KMS-11 (cell line): ENCODE measurements at regions not wholly inside any gene's neighbourhood (a gene's known extent, or its start where the extent isn't known, plus 50 kb on each side); places are given as distances from the start of the nearest gene placed in this dataset.

Experiments
- H2AFZ ChIP-seq: fragments of 200-600 bp; sonication (generic); 2 replicates; pipeline ENCODE4 v1.6.1; 2016; ENCODE audit warnings: antibody characterized with exemption, mixed run types, low read depth
- H3K27ac ChIP-seq: fragments of 200-600 bp; sonication (generic); 2 replicates; pipeline ENCODE4 v1.6.1; 2016; ENCODE audit warnings: mild to moderate bottlenecking, mixed run types
- H3K27me3 ChIP-seq: fragments of 200-600 bp; sonication (generic); 2 replicates; pipeline ENCODE4 v1.6.1; 2017; ENCODE audit warnings: mild to moderate bottlenecking, low read depth, mixed run types, moderate library complexity; ENCODE audit not compliant: insufficient read depth
- H3K36me3 ChIP-seq: fragments of 200-600 bp; sonication (generic); 2 replicates; pipeline ENCODE4 v1.6.1; 2017; ENCODE audit warnings: mild to moderate bottlenecking, mixed run types; ENCODE audit not compliant: insufficient read depth
- H3K4me1 ChIP-seq: fragments of 200-600 bp; sonication (generic); 2 replicates; pipeline ENCODE4 v1.6.1; 2016; ENCODE audit warnings: mild to moderate bottlenecking, low read depth, mixed run types; ENCODE audit not compliant: poor library complexity, severe bottlenecking
- H3K4me2 ChIP-seq: fragments of 200-600 bp; sonication (generic); 2 replicates; pipeline ENCODE4 v1.7.0; 2016; ENCODE audit warnings: mild to moderate bottlenecking, mixed run types
- H3K4me3 ChIP-seq: fragments of 200-600 bp; sonication (generic); IDR thresholded peaks from 2 replicates; pipeline ENCODE4 v1.6.1; 2017; ENCODE audit warnings: low read depth, low read length, mixed read lengths; ENCODE audit not compliant: insufficient read depth
- H3K79me2 ChIP-seq: fragments of 200-600 bp; sonication (generic); 2 replicates; pipeline ENCODE4 v1.6.1; 2016; ENCODE audit warnings: low read depth, mixed run types; ENCODE audit not compliant: insufficient read depth
- H3K9ac ChIP-seq: fragments of 200-600 bp; sonication (generic); 2 replicates; pipeline ENCODE4 v1.6.1; 2016; ENCODE audit warnings: mild to moderate bottlenecking, mixed run types
- H4K20me1 ChIP-seq: fragments of 200-600 bp; sonication (generic); 2 replicates; pipeline ENCODE4 v1.6.1; 2016; ENCODE audit warnings: mild to moderate bottlenecking, mixed run types; ENCODE audit not compliant: insufficient read depth
- TF ChIP-seq, protein P1 (sequence below): fragments of 200-600 bp; sonication (generic); conservative IDR thresholded peaks from 2 replicates; pipeline ENCODE4 v1.6.1; 2017; ENCODE audit warnings: low read depth, mild to moderate bottlenecking, antibody characterized with exemption, low read length, moderate library complexity, mixed read lengths

DNA sequence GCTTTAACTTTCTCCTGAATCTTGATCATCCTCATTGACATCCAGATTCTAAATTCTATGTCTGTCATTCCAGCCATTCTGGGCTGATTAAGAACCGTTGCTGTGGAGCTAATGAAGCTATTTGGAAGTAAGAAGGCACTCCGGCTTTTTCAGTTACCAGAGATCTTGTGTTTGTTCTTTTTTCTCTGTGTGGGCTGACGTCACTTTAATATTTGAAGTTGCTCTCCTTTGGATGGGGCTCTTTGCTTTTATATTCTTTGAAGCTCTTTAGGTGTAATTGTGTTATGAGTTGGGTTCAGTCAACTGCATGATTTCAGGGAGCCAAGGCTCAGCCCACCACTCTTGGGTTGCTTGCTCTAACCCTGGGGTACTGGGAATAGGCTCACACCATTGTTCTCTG is 460.6 kb downstream of the CDH8 start:
- H4K20me1 ChIP-seq: no peaks in the 10 kb centered on the region
- H3K36me3 ChIP-seq: no peaks in the 10 kb centered on the region
- H3K4me2 ChIP-seq: no peak overlapping the region
- TF ChIP-seq, protein P1, sequence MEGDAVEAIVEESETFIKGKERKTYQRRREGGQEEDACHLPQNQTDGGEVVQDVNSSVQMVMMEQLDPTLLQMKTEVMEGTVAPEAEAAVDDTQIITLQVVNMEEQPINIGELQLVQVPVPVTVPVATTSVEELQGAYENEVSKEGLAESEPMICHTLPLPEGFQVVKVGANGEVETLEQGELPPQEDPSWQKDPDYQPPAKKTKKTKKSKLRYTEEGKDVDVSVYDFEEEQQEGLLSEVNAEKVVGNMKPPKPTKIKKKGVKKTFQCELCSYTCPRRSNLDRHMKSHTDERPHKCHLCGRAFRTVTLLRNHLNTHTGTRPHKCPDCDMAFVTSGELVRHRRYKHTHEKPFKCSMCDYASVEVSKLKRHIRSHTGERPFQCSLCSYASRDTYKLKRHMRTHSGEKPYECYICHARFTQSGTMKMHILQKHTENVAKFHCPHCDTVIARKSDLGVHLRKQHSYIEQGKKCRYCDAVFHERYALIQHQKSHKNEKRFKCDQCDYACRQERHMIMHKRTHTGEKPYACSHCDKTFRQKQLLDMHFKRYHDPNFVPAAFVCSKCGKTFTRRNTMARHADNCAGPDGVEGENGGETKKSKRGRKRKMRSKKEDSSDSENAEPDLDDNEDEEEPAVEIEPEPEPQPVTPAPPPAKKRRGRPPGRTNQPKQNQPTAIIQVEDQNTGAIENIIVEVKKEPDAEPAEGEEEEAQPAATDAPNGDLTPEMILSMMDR: no peak
- no peaks in the 10 kb centered on the region for H3K4me1 ChIP-seq
- no peaks in the 10 kb centered on the region for H3K27me3 ChIP-seq
- no peak overlapping the region for H2AFZ ChIP-seq
- no peaks in the 10 kb centered on the region for H3K79me2 ChIP-seq
- no peak overlapping the region for H3K4me3 ChIP-seq
- no peak overlapping the region for H3K27ac ChIP-seq
- H3K9ac ChIP-seq: no peak overlapping the region

DNA sequence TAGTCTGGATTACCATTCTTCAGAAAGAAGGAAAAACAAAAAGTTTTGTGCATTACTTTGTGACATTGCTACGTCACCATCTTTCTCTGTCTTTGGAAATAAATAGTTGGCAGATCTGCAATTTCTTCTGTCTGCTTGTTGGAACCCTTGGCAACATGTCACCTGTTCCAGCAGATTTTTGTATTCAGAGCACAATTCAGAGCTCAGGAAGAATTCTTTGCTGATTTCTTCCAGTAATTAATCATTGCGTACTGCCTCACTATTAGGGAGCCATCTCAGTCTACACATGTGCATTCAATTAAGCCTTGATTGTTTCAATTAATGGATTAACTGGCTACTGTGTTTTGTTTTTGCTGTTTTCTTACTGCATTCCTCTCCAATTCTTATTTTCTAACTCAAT is 467.2 kb downstream of the CDH8 start:
- Histone ChIP-seq H3K4me2 (no peak overlapping the region), H3K27ac (no peak overlapping the region), H3K27me3 (no peaks in the 10 kb centered on the region), H4K20me1 (no peaks in the 10 kb centered on the region), H3K9ac (no peak overlapping the region), H3K4me3 (no peak overlapping the region), H3K79me2 (no peaks in the 10 kb centered on the region), H3K36me3 (no peaks in the 10 kb centered on the region), H2AFZ (no peak overlapping the region), H3K4me1 (no peaks in the 10 kb centered on the region)
- TF ChIP-seq, protein P1: no peak

DNA sequence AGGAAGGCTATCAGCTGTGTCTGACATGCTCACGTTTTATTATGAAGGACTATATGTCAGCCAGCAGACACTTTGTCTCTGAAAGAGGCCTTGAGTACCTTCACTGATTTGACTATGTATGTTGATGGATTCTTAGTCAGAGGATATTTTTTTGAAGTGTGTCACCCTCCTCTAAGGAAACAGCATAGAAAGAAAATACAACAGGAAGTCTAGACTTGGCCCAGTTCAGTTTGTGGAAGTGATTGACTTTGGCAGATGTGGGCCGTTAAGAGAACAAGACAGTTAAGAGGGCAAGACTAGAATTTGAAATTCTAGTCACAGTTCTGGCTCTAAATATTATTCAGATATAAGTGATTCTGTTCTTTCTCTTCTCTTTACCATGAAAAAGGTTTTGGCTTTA is 471.5 kb downstream of the CDH8 start:
- Histone ChIP-seq H3K79me2 (no peaks in the 10 kb centered on the region), H3K27ac (no peak overlapping the region), H3K4me1 (no peaks in the 10 kb centered on the region), H3K36me3 (no peaks in the 10 kb centered on the region), H3K27me3 (no peaks in the 10 kb centered on the region), H3K9ac (no peak overlapping the region), H4K20me1 (no peaks in the 10 kb centered on the region), H2AFZ (no peak overlapping the region), H3K4me3 (no peak overlapping the region), H3K4me2 (no peak overlapping the region)
- TF ChIP-seq, protein P1: no peak

DNA sequence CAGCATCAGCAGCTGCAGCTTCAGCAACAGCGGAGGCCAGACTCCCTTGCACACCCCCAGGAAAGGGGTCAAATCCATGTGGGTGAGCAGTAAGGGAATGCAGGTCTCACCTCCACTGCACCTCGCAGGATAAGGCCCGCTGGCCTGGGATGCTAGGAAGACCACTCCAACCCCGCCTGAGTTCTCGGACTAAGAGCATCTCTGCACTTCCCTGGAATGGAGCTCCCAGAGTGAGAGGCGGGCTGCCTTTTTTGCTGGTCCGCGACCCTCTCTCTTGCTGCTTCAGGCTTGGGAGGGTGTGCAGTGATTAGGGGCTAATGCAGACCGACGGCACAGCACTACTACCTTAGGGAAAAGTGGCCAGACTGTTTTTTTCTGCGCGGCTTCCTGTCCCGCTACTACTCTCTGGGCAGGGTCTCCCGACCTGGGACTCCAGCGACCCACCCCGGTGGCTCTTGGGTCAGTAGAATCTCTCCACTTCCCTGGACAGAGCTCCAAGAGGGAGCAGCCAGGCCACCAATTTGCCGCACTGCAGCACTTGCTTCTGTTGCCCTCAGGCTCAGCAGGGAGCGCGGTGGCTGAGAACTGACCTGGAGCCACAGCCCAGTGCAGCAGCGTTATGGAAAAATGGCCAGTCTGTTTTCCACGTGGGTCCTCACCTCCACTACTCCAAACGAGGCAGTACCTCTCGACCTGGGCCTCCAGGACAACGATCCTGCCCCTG is 480.4 kb downstream of the CDH8 start:
- H3K27me3 ChIP-seq: no peaks in the 10 kb centered on the region
- H3K79me2 ChIP-seq: no peaks in the 10 kb centered on the region
- TF ChIP-seq, protein P1: no peak
- H3K4me2 ChIP-seq: no peak overlapping the region
- no peaks in the 10 kb centered on the region for H3K36me3 ChIP-seq
- no peaks in the 10 kb centered on the region for H3K4me1 ChIP-seq
- no peak overlapping the region for H3K27ac ChIP-seq
- no peaks in the 10 kb centered on the region for H4K20me1 ChIP-seq
- H3K4me3 ChIP-seq: no peak overlapping the region
- no peak overlapping the region for H3K9ac ChIP-seq
- H2AFZ ChIP-seq: no peak overlapping the region
